SK-N-SH (cell line): ENCODE measurements at regions not wholly inside any gene's neighbourhood (a gene's known extent, or its start where the extent isn't known, plus 50 kb on each side); places are given as distances from the start of the nearest gene placed in this dataset.

Experiments
- CTCF ChIA-PET: fragments of 300-600, 350-600 bp; formaldehyde crosslinking; extraction: SDS; loops from one replicate; lab custom pipeline; 2021; lab: Yijun Ruan, JAX
- POLR2A ChIA-PET: fragments of 350-600 bp; sonication (Branson Sonifier 250); formaldehyde crosslinking; extraction: SDS; loops from one replicate; lab custom pipeline; 2020; ENCODE audit warnings: antibody characterized with exemption, inconsistent platforms; lab: Yijun Ruan, JAX
- DNase-seq: peaks from one replicate; pipeline ENCODE4 v3.0.0; 2012
- H2AFZ ChIP-seq: fragments of 200-600 bp; sonication (generic); 2 replicates; pipeline ENCODE4 v1.8.1; 2016; ENCODE audit warnings: antibody characterized with exemption, mild to moderate bottlenecking, low read depth
- H3F3A ChIP-seq: fragments of 200-600 bp; sonication (generic); replicated peaks from 2 replicates; pipeline ENCODE3; 2016; ENCODE audit warnings: antibody characterized with exemption, mild to moderate bottlenecking; ENCODE audit not compliant: insufficient read depth
- H3K27ac ChIP-seq, 2 experiments: fragments of 200-500 bp in 1 of 2; fragments of 200-600 bp in 1 of 2; sonication (Bioruptor generic) in 1 of 2; sonication (generic), shearing (Covaris generic) in 1 of 2; 2 replicates each; pipeline versions ENCODE4 v1.5.1 to v1.6.1; 2014 to 2016; ENCODE audit warnings: low read depth in 2 of 2, inconsistent platforms in 1 of 2, low read length in 1 of 2, mild to moderate bottlenecking in 1 of 2, mixed read lengths in 1 of 2
- H3K27me3 ChIP-seq: fragments of 200-600 bp; sonication (generic), shearing (Covaris generic); 2 replicates; pipeline ENCODE4 v1.6.1; 2016; ENCODE audit warnings: mixed run types; ENCODE audit not compliant: insufficient read depth
- H3K36me3 ChIP-seq, 2 experiments: fragments of 200-500 bp in 1 of 2; fragments of 200-600 bp in 1 of 2; sonication (Bioruptor generic) in 1 of 2; sonication (generic) in 1 of 2; replicated peaks in 1 of 2; 2 replicates each; pipeline versions ENCODE3 to v1.5.1; 2014 to 2016; ENCODE audit warnings: low read length in 1 of 2, mild to moderate bottlenecking in 1 of 2; ENCODE audit not compliant: insufficient read depth in 2 of 2, control insufficient read depth in 1 of 2
- H3K4me1 ChIP-seq, 2 experiments: fragments of 200-500 bp in 1 of 2; fragments of 200-600 bp in 1 of 2; sonication (Bioruptor generic) in 1 of 2; sonication (generic), shearing (Covaris generic) in 1 of 2; 2 replicates each; pipeline versions ENCODE4 v1.5.1 to v1.6.1; 2014 to 2016; ENCODE audit warnings: low read depth in 1 of 2, low read length in 1 of 2, mixed run types in 1 of 2; ENCODE audit not compliant: insufficient read depth in 2 of 2, control insufficient read depth in 1 of 2
- H3K4me2 ChIP-seq: fragments of 200-600 bp; sonication (generic), shearing (Covaris generic); 2 replicates; pipeline ENCODE4 v1.6.1; 2017; ENCODE audit warnings: mixed run types
- H3K4me3 ChIP-seq, 2 experiments: fragments of 200-500 bp in 1 of 2; fragments of 200-600 bp in 1 of 2; sonication (Bioruptor generic) in 1 of 2; sonication (generic), shearing (Covaris generic) in 1 of 2; 2 replicates each; pipeline versions ENCODE4 v1.5.1 to v1.8.1; 2014 to 2016; ENCODE audit warnings: low read depth in 2 of 2, inconsistent platforms in 1 of 2, low read length in 1 of 2, mild to moderate bottlenecking in 1 of 2, mixed read lengths in 1 of 2, moderate library complexity in 1 of 2
- H3K79me2 ChIP-seq: fragments of 200-600 bp; sonication (generic); 2 replicates; pipeline ENCODE4 v1.8.1; 2017; ENCODE audit warnings: mild to moderate bottlenecking; ENCODE audit not compliant: insufficient read depth
- H3K9ac ChIP-seq: fragments of 200-600 bp; sonication (generic); 2 replicates; pipeline ENCODE4 v1.6.1; 2017; ENCODE audit warnings: mixed run types
- H3K9me2 ChIP-seq: fragments of 200-600 bp; sonication (generic); 2 replicates; pipeline ENCODE4 v1.6.1; 2017; ENCODE audit warnings: mixed run types
- H3K9me3 ChIP-seq: fragments of 200-600 bp; sonication (generic); 2 replicates; pipeline ENCODE4 v1.6.1; 2017; ENCODE audit warnings: mixed run types, mild to moderate bottlenecking, moderate library complexity
- H4K20me1 ChIP-seq: fragments of 200-600 bp; sonication (generic); 2 replicates; pipeline ENCODE4 v1.6.1; 2017; ENCODE audit warnings: mild to moderate bottlenecking, mixed run types; ENCODE audit not compliant: insufficient read depth
- CHD2 ChIP-seq: fragments of 150-350 bp; IDR thresholded peaks from 2 replicates; pipeline ENCODE4 v1.6.1; 2018; ENCODE audit warnings: low read length; ENCODE audit not compliant: partially characterized antibody
- ELF1 ChIP-seq: IDR thresholded peaks from 2 replicates; pipeline ENCODE4 v1.4.0; 2012
- EP300 ChIP-seq, 2 experiments: IDR thresholded peaks; 2 replicates each; pipeline versions ENCODE4 v1.4.0 to v1.6.1; 2012; ENCODE audit warnings: borderline replicate concordance in 1 of 2, low read depth in 1 of 2, low read length in 1 of 2
- FOXJ3 ChIP-seq: sonication (generic); formaldehyde crosslinking; IDR thresholded peaks from 2 replicates; pipeline ENCODE4 v1.5.1; 2020; ENCODE audit warnings: mild to moderate bottlenecking, missing genetic modification reagents
- FOXM1 ChIP-seq: IDR thresholded peaks from 2 replicates; pipeline ENCODE4 v1.4.0; 2012; ENCODE audit warnings: low read depth, mild to moderate bottlenecking
- JUND ChIP-seq: IDR thresholded peaks from 2 replicates; pipeline ENCODE4 v1.4.0; 2012
- MXI1 ChIP-seq: IDR thresholded peaks from 2 replicates; pipeline ENCODE4 v1.6.1; 2012; ENCODE audit warnings: mild to moderate bottlenecking, low read depth, low read length, improper control_type of control experiment
- NFIC ChIP-seq: IDR thresholded peaks from 2 replicates; pipeline ENCODE4 v1.4.0; 2012; ENCODE audit warnings: borderline replicate concordance
- POLR2AphosphoS5 ChIP-seq: IDR thresholded peaks from 2 replicates; pipeline ENCODE4 v1.6.1; 2012; ENCODE audit warnings: low read depth, low read length
- RAD21 ChIP-seq: IDR thresholded peaks from 2 replicates; pipeline ENCODE4 v1.6.1; 2012; ENCODE audit warnings: mild to moderate bottlenecking, low read length
- RCOR1 ChIP-seq: fragments of 150-350 bp; IDR thresholded peaks from 2 replicates; pipeline ENCODE4 v1.6.1; 2017; ENCODE audit warnings: antibody characterized with exemption, low read length
- SIN3A ChIP-seq: IDR thresholded peaks from 2 replicates; pipeline ENCODE4 v1.6.1; 2012; ENCODE audit warnings: low read depth, mild to moderate bottlenecking, low read length, moderate library complexity, borderline replicate concordance
- SMC3 ChIP-seq: IDR thresholded peaks from 2 replicates; pipeline ENCODE4 v1.6.1; 2012; ENCODE audit warnings: low read depth, low read length, improper control_type of control experiment
- TCF12 ChIP-seq: IDR thresholded peaks from 2 replicates; pipeline ENCODE4 v1.4.0; 2012
- USF1 ChIP-seq: IDR thresholded peaks from 2 replicates; pipeline ENCODE4 v1.4.0; 2012; ENCODE audit warnings: low read depth, borderline replicate concordance
- YY1 ChIP-seq: IDR thresholded peaks from 2 replicates; pipeline ENCODE4 v1.4.0; 2012; ENCODE audit warnings: low read depth, mild to moderate bottlenecking
- WGBS: methylation state at CpG from one replicate; pipeline ENCODE4 v1.1.6; 2017; ENCODE audit warnings: low lambda C conversion rate; 5-methylcytosine and 5-hydroxymethylcytosine counted together
- TF ChIP-seq, protein P1 (sequence below): IDR thresholded peaks from 2 replicates; pipeline ENCODE4 v1.4.0; 2012; ENCODE audit warnings: low read depth, borderline replicate concordance
- TF ChIP-seq, protein P2 (sequence below): fragments of 150-350 bp; IDR thresholded peaks from 2 replicates; pipeline ENCODE4 v1.6.1; 2016; ENCODE audit warnings: mild to moderate bottlenecking, low read depth, low read length

GRCh38 chr6:40721271-40721952, 134.2 kb upstream of the LRFN2 start:
- peak overlapping the region in 1 of 2 experiments; percentile 99; a peak in 2 of 4 replicates for H3K27ac ChIP-seq
- H3K4me2 ChIP-seq: no peak overlapping the region
- CTCF ChIA-PET: interaction anchor here (1.5 to 4.0 kb wide), 3 partner anchors 9 to 190 kb away, joined by 6 to 14 read pairs (median 10); partner anchors contain the start of gene LRFN2
- TF ChIP-seq JUND: no peak
- peak; percentile 11; the same call in 1 of the 2 replicates for TF ChIP-seq POLR2AphosphoS5
- TF ChIP-seq TCF12: peak; percentile 10; the same call in 1 of the 2 replicates
- TF ChIP-seq CHD2: peak; percentile 91
- peak in 1 of 2 experiments; percentile 88; a peak in 1 of 4 replicates for TF ChIP-seq EP300 (IDR thresholded peaks at IDR 0.05; ENCODE audit: borderline replicate concordance in 1 of 2, low read depth in 1 of 2, low read length in 1 of 2)
- TF ChIP-seq MXI1: peak; percentile 95
- TF ChIP-seq, protein P1, sequence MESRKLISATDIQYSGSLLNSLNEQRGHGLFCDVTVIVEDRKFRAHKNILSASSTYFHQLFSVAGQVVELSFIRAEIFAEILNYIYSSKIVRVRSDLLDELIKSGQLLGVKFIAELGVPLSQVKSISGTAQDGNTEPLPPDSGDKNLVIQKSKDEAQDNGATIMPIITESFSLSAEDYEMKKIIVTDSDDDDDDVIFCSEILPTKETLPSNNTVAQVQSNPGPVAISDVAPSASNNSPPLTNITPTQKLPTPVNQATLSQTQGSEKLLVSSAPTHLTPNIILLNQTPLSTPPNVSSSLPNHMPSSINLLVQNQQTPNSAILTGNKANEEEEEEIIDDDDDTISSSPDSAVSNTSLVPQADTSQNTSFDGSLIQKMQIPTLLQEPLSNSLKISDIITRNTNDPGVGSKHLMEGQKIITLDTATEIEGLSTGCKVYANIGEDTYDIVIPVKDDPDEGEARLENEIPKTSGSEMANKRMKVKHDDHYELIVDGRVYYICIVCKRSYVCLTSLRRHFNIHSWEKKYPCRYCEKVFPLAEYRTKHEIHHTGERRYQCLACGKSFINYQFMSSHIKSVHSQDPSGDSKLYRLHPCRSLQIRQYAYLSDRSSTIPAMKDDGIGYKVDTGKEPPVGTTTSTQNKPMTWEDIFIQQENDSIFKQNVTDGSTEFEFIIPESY: no peak
- TF ChIP-seq RCOR1: peak; percentile 99
- peak; percentile 46 for TF ChIP-seq RAD21
- TF ChIP-seq FOXJ3: peak; percentile 81
- TF ChIP-seq FOXM1: no peak
- H4K20me1 ChIP-seq: no peaks in the 10 kb centered on the region
- no peaks in the 10 kb centered on the region for H3K9me3 ChIP-seq
- no peak overlapping the region for H3K4me3 ChIP-seq
- no peaks in the 10 kb centered on the region for H3K9me2 ChIP-seq
- peak; percentile 55 for DNase-seq
- WGBS: 81% methylated on average over 7 of the region's 7 CpGs
- no peaks in the 10 kb centered on the region for H3K79me2 ChIP-seq
- H3K4me1 ChIP-seq: peaks cover 17 to 59% of the 10 kb centered on the region in 2 experiments; a peak in 3 of 4 replicates
- no peaks in the 10 kb centered on the region for H3F3A ChIP-seq
- H2AFZ ChIP-seq: no peak overlapping the region
- POLR2A ChIA-PET: no interaction called here
- no peaks in the 10 kb centered on the region for H3K36me3 ChIP-seq
- H3K27me3 ChIP-seq: no peaks in the 10 kb centered on the region
- no peak overlapping the region for H3K9ac ChIP-seq

DNA sequence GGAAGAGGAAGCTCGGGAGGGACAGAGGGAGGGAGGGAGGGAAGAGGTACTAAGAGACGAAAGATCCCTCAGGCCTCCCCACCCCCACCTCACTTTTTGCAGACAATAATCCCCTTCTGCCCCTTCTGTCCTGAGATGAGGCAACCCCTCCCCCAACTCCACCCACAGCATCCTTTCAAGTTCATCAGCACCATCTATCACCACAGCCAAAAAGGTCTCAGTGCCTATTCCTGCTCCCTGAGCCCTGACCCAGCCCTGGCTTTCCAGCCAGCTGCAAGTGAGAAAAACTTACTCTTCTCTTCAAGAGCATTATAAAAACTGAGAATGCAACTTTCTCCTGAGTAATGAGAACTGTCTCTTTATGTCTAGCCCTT, 133.2 kb upstream of the LRFN2 start:
- Histone ChIP-seq H3K9me3 (no peaks in the 10 kb centered on the region), H3K9ac (no peak overlapping the region), H3K9me2 (no peaks in the 10 kb centered on the region), H3K36me3 (no peaks in the 10 kb centered on the region), H4K20me1 (no peaks in the 10 kb centered on the region), H3K4me2 (peak overlapping the region; percentile 70; the same call in 1 of the 2 replicates), H3K4me1 (peaks cover 17 to 65% of the 10 kb centered on the region in 2 experiments; a peak in 3 of 4 replicates), H3K27me3 (no peaks in the 10 kb centered on the region), H2AFZ (no peak overlapping the region), H3F3A (no peaks in the 10 kb centered on the region), H3K27ac (peak overlapping the region; percentile 47 to 99; a peak in 3 of 4 replicates), H3K79me2 (no peaks in the 10 kb centered on the region), H3K4me3 (no peak overlapping the region)
- WGBS: 42% methylated on average over 2 of the region's 2 CpGs
- no peak for DNase-seq
- CTCF ChIA-PET: interaction anchor here (0.6 to 4.0 kb wide), 6 partner anchors 16 to 289 kb away, joined by 3 to 14 read pairs (median 4); partner anchors contain the start of gene LRFN2
- POLR2A ChIA-PET: interaction anchor here (0.8 to 0.9 kb wide), 3 partner anchors 15 to 444 kb away, joined by 3 to 4 read pairs (median 3); no protein-coding TSS in a partner anchor
- TF ChIP-seq YY1: no peak
- no peak for TF ChIP-seq FOXJ3
- TF ChIP-seq, protein P2, sequence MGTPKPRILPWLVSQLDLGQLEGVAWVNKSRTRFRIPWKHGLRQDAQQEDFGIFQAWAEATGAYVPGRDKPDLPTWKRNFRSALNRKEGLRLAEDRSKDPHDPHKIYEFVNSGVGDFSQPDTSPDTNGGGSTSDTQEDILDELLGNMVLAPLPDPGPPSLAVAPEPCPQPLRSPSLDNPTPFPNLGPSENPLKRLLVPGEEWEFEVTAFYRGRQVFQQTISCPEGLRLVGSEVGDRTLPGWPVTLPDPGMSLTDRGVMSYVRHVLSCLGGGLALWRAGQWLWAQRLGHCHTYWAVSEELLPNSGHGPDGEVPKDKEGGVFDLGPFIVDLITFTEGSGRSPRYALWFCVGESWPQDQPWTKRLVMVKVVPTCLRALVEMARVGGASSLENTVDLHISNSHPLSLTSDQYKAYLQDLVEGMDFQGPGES: no peak
- no peak for TF ChIP-seq SMC3
- no peak for TF ChIP-seq EP300 (IDR thresholded peaks at IDR 0.05; ENCODE audit: borderline replicate concordance in 1 of 2, low read depth in 1 of 2, low read length in 1 of 2)
- TF ChIP-seq, protein P1: no peak
- no peak for TF ChIP-seq RAD21
- TF ChIP-seq RCOR1: no peak
- no peak for TF ChIP-seq USF1
- TF ChIP-seq POLR2AphosphoS5: no peak
- no peak for TF ChIP-seq SIN3A
- TF ChIP-seq ELF1: no peak
- TF ChIP-seq NFIC: no peak
